Ectodermal cell (in vitro differentiated cells): ENCODE measurements at regions not wholly inside any gene's neighbourhood (a gene's known extent, or its start where the extent isn't known, plus 50 kb on each side); places are given as distances from the start of the nearest gene placed in this dataset.

Source experiments
- H3K27ac ChIP-seq: 2 replicates; pipeline ENCODE4 v1.7.0; 2013; ENCODE audit warnings: mild to moderate bottlenecking, low read depth, low read length; ENCODE audit not compliant: insufficient read depth, poor library complexity, severe bottlenecking
- H3K27me3 ChIP-seq: 2 replicates; pipeline ENCODE4 v1.7.0; 2013; ENCODE audit warnings: mild to moderate bottlenecking, low read length; ENCODE audit not compliant: insufficient read depth, control insufficient read depth, poor library complexity, severe bottlenecking
- H3K36me3 ChIP-seq: one replicate; pipeline ENCODE4 v1.7.0; 2013; ENCODE audit warnings: low read length; ENCODE audit not compliant: control insufficient read depth, insufficient read depth
- H3K4me1 ChIP-seq: one replicate; pipeline ENCODE4 v1.7.0; 2013; ENCODE audit warnings: low read length; ENCODE audit not compliant: control insufficient read depth, insufficient read depth
- H3K4me3 ChIP-seq: 2 replicates; pipeline ENCODE4 v1.7.0; 2013; ENCODE audit warnings: low read depth, low read length, control low read depth; ENCODE audit not compliant: insufficient read depth
- H3K9me3 ChIP-seq: 2 replicates; pipeline ENCODE4 v1.7.0; 2013; ENCODE audit warnings: mild to moderate bottlenecking, low read length, moderate library complexity; ENCODE audit not compliant: control insufficient read depth
- WGBS, 2 experiments: methylation state at CpG; one replicate each; pipeline ENCODE4 v1.1.7; 2013; ENCODE audit warnings: missing lambda C conversion rate in 2 of 2; 5-methylcytosine and 5-hydroxymethylcytosine counted together

DNA sequence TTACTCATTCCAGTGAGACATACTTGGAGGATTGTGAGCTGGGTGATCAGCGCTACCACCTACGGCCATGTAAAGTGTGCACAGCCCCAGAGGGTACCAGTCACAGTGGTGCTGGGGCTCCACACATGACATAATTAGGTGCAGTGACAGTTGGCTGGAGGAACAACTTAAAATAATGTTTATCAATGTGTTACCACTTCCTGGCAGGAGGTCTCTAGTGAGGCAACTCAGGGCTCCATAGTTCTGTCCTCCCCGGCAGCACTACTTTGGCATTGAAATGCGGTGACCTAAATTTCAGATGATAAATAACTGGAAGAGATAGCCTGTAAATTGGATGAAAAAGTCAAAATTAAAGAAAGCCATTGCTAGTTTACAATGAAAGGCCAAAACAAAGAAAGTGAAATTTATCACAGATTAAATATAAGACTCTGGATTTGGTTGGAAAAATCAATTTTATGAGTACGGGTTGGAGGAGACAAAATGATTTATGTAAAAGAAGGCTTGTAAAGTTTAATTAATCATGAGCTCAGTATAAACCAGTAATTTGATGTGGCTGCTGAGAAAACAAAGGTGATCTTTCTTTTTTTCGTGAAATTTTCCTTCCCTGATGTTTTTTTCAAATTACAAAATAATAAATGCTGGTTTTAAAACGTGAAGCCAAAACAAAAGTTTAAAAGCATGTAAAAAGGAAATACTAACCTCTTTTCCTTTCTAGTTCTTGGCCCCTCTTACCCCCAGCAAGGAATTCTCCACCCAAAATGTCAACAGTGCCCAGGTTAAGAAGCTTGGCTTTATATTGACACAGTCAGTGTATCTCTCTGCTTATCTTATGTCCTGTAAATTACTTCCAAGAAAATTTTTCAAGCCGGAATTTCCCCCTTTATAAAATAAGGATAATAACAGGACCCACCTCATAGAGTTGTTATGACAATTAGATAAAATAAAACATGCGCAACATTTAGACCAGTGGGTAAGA lies 126.7 kb upstream of the NOX3 start:
- Histone ChIP-seq H3K36me3 (no peaks in the 10 kb centered on the region), H3K4me3 (no peak overlapping the region), H3K9me3 (no peaks in the 10 kb centered on the region), H3K4me1 (peaks cover 7% of the 10 kb centered on the region), H3K27me3 (no peaks in the 10 kb centered on the region), H3K27ac (no peak overlapping the region)
- WGBS, 2 experiments, result 85 to 91% methylated on average over 7 to 8 of the region's 9 CpGs

GRCh38 chr6:155580904-155581303 lies 125.3 kb upstream of the NOX3 start:
- no peak overlapping the region for H3K4me3 ChIP-seq
- H3K4me1 ChIP-seq, result peaks cover 2% of the 10 kb centered on the region
- H3K27me3 ChIP-seq, result no peaks in the 10 kb centered on the region
- WGBS, 2 experiments, result 70 to 78% methylated on average over 2 of the region's 2 CpGs
- no peak overlapping the region for H3K27ac ChIP-seq
- H3K36me3 ChIP-seq, result no peaks in the 10 kb centered on the region
- no peaks in the 10 kb centered on the region for H3K9me3 ChIP-seq

DNA sequence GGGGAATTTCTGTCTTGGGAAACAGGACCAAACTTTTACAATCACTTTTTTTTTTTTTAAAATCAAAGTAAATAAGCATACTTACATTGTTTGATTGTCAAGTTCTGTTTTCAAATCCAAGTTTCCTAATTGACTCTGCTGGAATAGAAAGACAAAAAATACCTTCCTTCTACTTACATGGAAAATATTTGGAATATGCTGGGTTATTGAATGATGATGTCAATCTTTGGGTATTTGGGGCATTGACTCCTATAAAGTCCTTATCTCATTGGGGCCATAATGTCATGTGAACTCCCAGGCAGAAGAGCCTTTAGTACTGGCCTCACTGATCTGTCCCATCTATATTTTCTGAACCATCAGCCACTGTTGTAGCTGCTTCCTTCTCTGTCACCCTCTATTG lies 122.6 kb upstream of the NOX3 start:
- no peaks in the 10 kb centered on the region for H3K27me3 ChIP-seq
- H3K36me3 ChIP-seq, result no peaks in the 10 kb centered on the region
- no peak overlapping the region for H3K4me3 ChIP-seq
- H3K4me1 ChIP-seq, result peaks cover 2% of the 10 kb centered on the region
- H3K9me3 ChIP-seq, result no peaks in the 10 kb centered on the region
- no peak overlapping the region for H3K27ac ChIP-seq

DNA sequence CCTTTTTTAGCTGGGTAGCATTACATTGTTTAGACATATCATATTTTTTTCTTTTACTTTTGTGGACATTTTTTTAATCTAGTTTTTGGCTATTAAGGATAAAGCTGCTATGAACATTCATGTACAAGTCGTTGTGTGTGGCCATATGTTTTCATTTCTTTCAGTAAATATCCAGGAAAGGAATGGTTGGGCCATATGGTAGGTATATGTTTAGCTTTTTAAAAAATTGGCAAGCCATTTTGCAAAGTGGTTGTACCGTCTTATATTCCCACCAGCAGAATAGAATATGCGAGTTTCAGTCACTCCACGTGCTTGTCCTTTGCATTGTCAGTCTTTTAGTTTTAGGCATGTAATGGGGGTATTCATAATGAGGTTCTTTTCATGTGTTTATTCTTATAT lies 106.3 kb upstream of the NOX3 start:
- no peaks in the 10 kb centered on the region for H3K27me3 ChIP-seq
- no peaks in the 10 kb centered on the region for H3K4me1 ChIP-seq
- H3K4me3 ChIP-seq, result no peak overlapping the region
- H3K9me3 ChIP-seq, result no peaks in the 10 kb centered on the region
- 95 to 98% methylated on average over 4 of the region's 4 CpGs for WGBS, 2 experiments
- H3K36me3 ChIP-seq, result no peaks in the 10 kb centered on the region
- no peak overlapping the region for H3K27ac ChIP-seq

DNA sequence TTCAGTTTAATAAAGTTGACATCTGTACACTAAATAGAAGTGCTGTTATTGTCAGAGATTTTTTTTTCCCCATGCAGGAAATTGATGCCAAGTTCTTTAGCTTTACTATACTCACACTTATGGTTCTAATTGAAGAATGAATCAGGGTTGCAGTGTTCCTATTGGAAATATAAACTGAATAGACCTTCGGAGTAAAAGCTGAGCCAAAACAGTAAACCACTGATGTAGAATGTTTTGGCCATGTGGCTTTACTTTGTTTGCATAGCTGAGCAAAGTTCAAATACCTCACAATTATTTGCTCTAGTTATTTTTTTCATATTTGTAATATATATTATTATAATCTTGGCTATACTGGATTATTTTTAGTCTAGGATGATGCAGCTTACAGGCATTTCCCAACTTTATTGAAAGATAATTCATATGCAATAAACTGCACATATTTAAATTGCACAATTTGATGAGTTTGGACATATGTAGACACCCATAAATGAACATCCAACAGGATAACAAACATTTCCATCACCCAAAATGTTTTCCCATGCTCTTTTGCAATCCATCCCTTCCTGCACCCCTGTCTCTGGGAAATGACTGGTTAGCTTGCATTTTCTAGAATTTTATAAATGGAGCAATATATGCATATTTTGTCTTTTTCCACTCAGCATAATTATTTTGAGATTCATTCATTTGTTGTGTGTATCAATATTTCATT lies 105.8 kb upstream of the NOX3 start:
- H3K9me3 ChIP-seq, result no peaks in the 10 kb centered on the region
- WGBS, 2 experiments, result 90 to 100% methylated on average over 1 of the region's 1 CpG
- H3K4me3 ChIP-seq, result no peak overlapping the region
- no peaks in the 10 kb centered on the region for H3K36me3 ChIP-seq
- no peaks in the 10 kb centered on the region for H3K27me3 ChIP-seq
- no peaks in the 10 kb centered on the region for H3K4me1 ChIP-seq
- no peak overlapping the region for H3K27ac ChIP-seq

DNA sequence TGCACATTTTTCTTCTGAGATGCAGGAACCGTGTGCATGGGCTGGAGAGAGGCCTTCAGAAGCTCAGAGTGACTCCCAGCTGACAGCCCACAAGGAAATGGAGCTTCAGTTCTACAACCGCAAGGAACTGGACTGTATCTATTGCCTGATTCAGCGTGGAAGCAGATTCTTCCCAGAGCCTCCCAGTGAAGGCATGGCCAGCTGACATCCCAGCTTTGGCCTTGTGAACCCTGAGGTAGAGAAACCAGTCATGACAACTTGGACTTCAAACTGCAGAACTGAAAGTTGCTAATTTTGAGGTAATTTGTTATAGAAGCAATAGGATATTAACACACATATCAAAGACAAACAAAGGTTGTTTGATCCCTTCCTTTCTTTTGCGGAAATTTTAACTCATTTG lies 94.3 kb upstream of the NOX3 start:
- Histone ChIP-seq H3K4me1 (no peaks in the 10 kb centered on the region), H3K36me3 (no peaks in the 10 kb centered on the region), H3K27me3 (no peaks in the 10 kb centered on the region), H3K9me3 (no peaks in the 10 kb centered on the region), H3K27ac (no peak overlapping the region), H3K4me3 (no peak overlapping the region)
- 90 to 93% methylated on average over 4 of the region's 4 CpGs for WGBS, 2 experiments

DNA sequence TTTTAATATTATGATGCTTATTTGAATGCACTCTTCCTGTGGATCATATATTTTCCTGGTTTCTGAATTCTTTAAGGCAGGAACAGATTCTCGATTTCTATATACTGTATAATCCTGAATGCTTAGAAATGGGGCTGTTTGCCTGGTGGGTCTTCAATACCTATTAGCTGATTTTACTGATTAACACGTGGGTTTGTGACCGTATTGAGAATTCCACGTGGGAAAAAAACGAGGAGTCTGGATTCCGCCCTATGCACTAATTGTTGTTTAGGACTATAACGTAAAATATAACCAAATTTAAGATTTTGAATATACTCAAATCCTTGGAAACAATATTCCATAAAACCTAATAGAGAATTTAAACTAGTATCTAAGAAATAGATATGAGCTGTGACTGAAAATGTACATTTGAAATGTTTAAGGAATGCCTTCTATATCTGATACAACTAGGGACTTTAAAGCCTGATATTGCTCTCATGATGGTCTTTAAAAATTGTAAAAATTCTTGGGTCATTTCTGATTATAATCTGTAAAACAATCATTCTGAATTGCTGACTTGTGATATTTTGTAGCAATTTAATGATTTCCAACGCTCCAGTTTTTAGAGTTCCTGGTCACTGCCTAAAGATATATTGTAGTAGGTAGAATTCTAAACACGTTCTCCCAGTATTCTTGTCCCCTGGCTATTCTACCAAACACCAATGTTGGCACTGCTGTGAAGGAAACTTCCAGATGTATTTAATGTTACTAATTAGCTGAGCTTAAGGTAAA lies 93.6 kb upstream of the NOX3 start:
- H3K27me3 ChIP-seq, result no peaks in the 10 kb centered on the region
- H3K27ac ChIP-seq, result no peak overlapping the region
- H3K9me3 ChIP-seq, result no peaks in the 10 kb centered on the region
- H3K4me3 ChIP-seq, result no peak overlapping the region
- 96 to 97% methylated on average over 5 to 7 of the region's 9 CpGs for WGBS, 2 experiments
- H3K36me3 ChIP-seq, result no peaks in the 10 kb centered on the region
- no peaks in the 10 kb centered on the region for H3K4me1 ChIP-seq

DNA sequence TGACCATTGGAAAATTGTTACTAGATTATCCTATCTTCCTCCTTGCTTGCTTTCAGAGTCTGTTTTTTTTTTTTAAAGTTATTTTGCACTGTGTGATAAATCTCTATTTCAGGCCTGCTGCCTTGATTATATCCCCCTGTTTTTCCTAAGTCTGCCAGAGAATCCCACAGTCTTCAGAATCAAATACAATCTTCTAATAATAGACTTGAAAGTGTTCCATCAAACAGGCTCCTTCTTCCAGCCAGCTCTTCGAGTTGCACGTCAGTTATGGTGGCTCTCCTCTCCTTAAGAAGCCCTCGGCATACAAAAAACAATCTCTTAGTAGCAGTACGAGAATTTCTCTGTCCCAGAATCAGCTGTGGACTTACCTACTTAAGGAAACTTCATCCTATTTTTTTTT lies 92.9 kb upstream of the NOX3 start:
- H3K36me3 ChIP-seq, result no peaks in the 10 kb centered on the region
- no peaks in the 10 kb centered on the region for H3K27me3 ChIP-seq
- H3K27ac ChIP-seq, result no peak overlapping the region
- H3K4me3 ChIP-seq, result no peak overlapping the region
- H3K9me3 ChIP-seq, result no peaks in the 10 kb centered on the region
- WGBS, 2 experiments, result 91 to 99% methylated on average over 4 of the region's 4 CpGs
- H3K4me1 ChIP-seq, result no peaks in the 10 kb centered on the region

GRCh38 chr6:155544677-155545076 lies 89.0 kb upstream of the NOX3 start:
- Histone ChIP-seq H3K9me3 (no peaks in the 10 kb centered on the region), H3K4me3 (no peak overlapping the region), H3K4me1 (no peaks in the 10 kb centered on the region), H3K27ac (no peak overlapping the region), H3K27me3 (no peaks in the 10 kb centered on the region), H3K36me3 (no peaks in the 10 kb centered on the region)
- WGBS, 2 experiments, result 93 to 96% methylated on average over 2 of the region's 2 CpGs
